Upper lobe of right lung (tissue), 1 donor: ENCODE measurements at regions not wholly inside any gene's neighbourhood (a gene's known extent, or its start where the extent isn't known, plus 50 kb on each side); places are given as distances from the start of the nearest gene placed in this dataset.

Source experiments
- ATAC-seq: fragments of 200-7000 bp; cut with Tn5 transposase; one replicate; pipeline ENCODE4 v1.9.1; 2020; ENCODE audit warnings: mild to moderate bottlenecking, moderate library complexity
- DNase-seq: peaks from one replicate; pipeline ENCODE4 v3.0.0-alpha.2; 2020
- H3K27ac ChIP-seq: fragments of 200-600 bp; one replicate; pipeline ENCODE4 v1.8.0; 2022
- H3K27me3 ChIP-seq: fragments of 200-600 bp; one replicate; pipeline ENCODE4 v1.8.0; 2022; ENCODE audit warnings: mild to moderate bottlenecking
- H3K36me3 ChIP-seq: fragments of 200-600 bp; one replicate; pipeline ENCODE4 v1.8.0; 2022
- H3K4me1 ChIP-seq: fragments of 200-600 bp; one replicate; pipeline ENCODE4 v1.8.0; 2022
- H3K4me3 ChIP-seq: fragments of 200-600 bp; one replicate; pipeline ENCODE4 v1.8.0; 2022; ENCODE audit warnings: mild to moderate bottlenecking
- H3K9me3 ChIP-seq: fragments of 200-600 bp; one replicate; pipeline ENCODE4 v1.8.0; 2022
- intact Hi-C: fragments of 100-400 bp; cut with DNase I; formaldehyde crosslinking; loops from one replicate; pipeline ENCODE4 v1.11.0; 2022
- TF ChIP-seq, protein P1 (sequence below): fragments of 200-600 bp; IDR thresholded peaks from one replicate; pipeline ENCODE4 v1.8.0; 2022; ENCODE audit warnings: antibody characterized with exemption
- donor health status: DM: no; HTN: yes; CAD: no; lungs with severe emphysema.

DNA sequence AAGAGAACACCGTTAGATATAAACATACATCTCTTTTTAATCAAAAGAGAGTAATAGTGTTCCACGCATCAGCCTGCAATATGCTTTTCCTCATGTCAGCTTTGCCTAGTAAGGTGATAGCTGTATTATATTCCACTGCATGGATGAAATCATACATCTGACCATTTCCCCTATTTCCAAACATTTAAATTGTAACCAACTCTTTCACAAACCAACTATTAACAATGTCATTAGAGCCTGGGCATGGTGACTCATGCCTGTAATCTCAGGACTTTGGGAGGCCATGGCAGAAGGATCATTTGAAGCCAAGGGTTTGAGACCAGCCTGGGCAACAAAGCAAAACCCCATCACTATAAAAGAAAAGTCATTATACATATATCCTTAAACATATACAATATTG, 284.8 kb downstream of the BCL11A start:
- no peaks in the 10 kb centered on the region for H3K27me3 ChIP-seq
- no peaks in the 10 kb centered on the region for H3K36me3 ChIP-seq
- H3K27ac ChIP-seq = no peak overlapping the region
- no peak overlapping the region for H3K4me3 ChIP-seq
- H3K9me3 ChIP-seq = no peaks in the 10 kb centered on the region
- TF ChIP-seq, protein P1, sequence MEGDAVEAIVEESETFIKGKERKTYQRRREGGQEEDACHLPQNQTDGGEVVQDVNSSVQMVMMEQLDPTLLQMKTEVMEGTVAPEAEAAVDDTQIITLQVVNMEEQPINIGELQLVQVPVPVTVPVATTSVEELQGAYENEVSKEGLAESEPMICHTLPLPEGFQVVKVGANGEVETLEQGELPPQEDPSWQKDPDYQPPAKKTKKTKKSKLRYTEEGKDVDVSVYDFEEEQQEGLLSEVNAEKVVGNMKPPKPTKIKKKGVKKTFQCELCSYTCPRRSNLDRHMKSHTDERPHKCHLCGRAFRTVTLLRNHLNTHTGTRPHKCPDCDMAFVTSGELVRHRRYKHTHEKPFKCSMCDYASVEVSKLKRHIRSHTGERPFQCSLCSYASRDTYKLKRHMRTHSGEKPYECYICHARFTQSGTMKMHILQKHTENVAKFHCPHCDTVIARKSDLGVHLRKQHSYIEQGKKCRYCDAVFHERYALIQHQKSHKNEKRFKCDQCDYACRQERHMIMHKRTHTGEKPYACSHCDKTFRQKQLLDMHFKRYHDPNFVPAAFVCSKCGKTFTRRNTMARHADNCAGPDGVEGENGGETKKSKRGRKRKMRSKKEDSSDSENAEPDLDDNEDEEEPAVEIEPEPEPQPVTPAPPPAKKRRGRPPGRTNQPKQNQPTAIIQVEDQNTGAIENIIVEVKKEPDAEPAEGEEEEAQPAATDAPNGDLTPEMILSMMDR = no peak
- intact Hi-C loops = no loop called here
- no peaks in the 10 kb centered on the region for H3K4me1 ChIP-seq
- ATAC-seq (no peak), DNase-seq (no peak)

DNA sequence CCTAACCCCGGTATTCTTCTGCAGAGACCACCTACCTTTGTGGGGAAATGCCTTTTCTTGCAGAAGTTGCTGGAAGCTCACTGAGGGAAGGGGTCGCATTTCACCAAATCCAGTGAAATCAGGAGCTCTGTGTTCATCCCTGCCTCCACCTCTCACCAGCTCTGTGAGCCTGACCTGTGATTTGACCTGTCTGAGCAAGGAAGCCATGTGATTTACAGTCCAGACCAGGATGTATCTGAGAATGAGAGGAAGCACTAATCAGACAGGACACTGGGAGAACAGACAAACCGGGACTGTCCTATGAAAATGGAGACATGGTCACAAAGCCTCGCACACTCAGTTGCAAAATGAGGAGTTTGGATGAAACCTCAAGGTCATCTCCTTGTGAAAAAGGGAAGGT, 285.4 kb downstream of the BCL11A start:
- Histone ChIP-seq H3K36me3 (no peaks in the 10 kb centered on the region), H3K4me3 (no peak overlapping the region), H3K27me3 (no peaks in the 10 kb centered on the region), H3K9me3 (no peaks in the 10 kb centered on the region), H3K27ac (no peak overlapping the region), H3K4me1 (no peaks in the 10 kb centered on the region)
- ATAC-seq (no peak), DNase-seq (no peak)
- TF ChIP-seq, protein P1 = no peak
- intact Hi-C loops = no loop called here

DNA sequence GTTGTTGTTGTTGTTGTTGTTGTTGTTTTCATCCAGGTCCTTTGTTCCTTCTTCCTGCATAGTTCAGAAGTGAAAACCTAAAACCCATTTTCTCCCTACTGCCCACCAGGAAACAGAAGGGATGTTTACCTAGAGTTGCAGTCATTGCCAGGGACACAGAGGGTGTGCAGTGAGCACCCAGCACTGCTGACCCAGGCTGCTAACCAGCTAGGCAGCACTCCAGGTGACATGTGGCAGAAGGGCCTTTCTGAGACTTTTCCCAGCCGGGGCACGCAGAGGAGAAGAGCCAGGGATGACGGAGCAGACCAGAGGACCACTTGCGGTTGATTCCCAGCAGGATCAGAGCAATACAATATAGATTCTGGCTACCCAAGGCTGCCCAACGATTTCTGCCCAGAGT, 286.3 kb downstream of the BCL11A start:
- intact Hi-C loops = no loop called here

DNA sequence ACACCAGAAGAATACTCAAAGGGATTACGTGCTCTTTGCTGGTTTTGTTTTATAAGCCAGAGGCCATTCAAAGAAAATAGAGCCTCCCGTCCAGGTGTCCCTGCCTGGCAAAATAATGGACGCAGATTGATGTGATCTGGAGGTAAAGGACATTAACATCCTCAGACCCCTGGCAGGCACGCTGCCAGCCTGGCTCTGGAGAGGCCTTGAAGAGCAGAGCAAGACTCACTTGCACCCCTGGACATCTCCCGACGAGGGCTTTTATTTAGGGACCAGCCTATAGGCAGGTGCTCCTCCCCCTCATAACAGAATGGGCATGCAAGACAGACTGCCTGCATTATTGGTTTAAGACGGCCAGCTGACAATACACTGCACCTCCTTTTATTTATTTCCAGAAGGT, 291.3 kb downstream of the BCL11A start:
- Histone ChIP-seq H3K4me3 (no peak overlapping the region), H3K36me3 (no peaks in the 10 kb centered on the region), H3K27me3 (no peaks in the 10 kb centered on the region), H3K4me1 (no peaks in the 10 kb centered on the region), H3K9me3 (no peaks in the 10 kb centered on the region), H3K27ac (no peak overlapping the region)
- DNase-seq = no peak
- intact Hi-C loops = no loop called here
- TF ChIP-seq, protein P1 = no peak
- ATAC-seq = no peak

More for the DNA sequence above, 286.3 kb downstream of the BCL11A start:
- Histone ChIP-seq H3K4me3 (no peak overlapping the region), H3K27ac (no peak overlapping the region), H3K27me3 (no peaks in the 10 kb centered on the region), H3K9me3 (no peaks in the 10 kb centered on the region), H3K36me3 (no peaks in the 10 kb centered on the region), H3K4me1 (no peaks in the 10 kb centered on the region)
- TF ChIP-seq, protein P1 = no peak
- ATAC-seq (no peak), DNase-seq (no peak)

DNA sequence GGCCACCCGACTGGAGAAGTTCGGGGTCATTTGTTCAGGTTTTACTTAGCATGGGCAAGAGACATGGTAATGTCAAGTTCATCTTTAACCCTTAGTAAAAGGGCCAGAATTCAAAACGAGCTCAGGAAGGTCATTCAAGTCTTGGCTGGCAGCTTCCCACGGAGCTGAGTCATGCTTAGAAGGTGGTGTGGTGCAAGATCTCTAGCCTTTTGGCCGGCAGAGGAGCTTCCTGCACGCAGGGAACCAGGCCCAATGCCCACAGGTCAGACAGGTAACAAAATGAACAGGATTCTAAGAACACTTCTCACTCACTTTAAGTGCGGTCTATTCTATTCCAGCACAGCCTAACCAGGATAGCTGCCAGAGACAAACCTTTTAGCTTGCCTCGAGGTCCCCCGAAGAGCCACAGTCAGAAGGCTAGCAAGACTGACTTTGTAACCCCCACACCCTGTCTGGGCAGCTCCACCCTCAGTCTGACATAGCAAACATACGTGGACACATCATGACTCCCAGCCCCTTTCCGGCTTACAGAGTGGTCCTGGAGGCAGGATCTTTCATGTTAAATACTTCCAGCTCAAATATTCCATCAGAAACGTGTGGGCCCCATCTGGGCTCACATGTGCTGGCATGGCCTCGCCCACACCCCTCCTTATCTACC, 292.7 kb downstream of the BCL11A start:
- TF ChIP-seq, protein P1 = no peak
- peak; percentile 82 for DNase-seq

DNA sequence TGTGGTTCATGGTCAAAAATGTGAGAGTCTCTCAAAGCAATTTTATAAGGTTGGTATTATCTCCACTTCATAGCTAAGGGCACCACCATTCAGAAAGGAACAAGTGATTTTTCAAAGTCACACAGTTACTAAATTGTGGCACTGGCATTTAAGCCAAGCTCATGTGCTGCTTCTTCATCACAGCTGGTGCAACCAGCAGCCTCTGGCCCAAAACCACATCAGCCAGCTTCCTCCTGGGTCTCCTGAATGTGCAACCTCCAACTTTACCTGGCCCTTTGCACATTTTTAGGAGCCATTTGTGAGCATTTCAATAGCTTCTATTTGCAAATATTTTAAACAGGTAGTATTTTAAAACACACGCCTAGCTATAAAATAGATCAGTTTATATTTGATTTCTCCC, 293.7 kb downstream of the BCL11A start:
- intact Hi-C loops = no loop called here
- no peak for ATAC-seq

More for the DNA sequence above, 292.7 kb downstream of the BCL11A start:
- Histone ChIP-seq H3K27ac (no peak overlapping the region), H3K27me3 (no peaks in the 10 kb centered on the region), H3K4me3 (no peak overlapping the region), H3K36me3 (no peaks in the 10 kb centered on the region), H3K9me3 (no peaks in the 10 kb centered on the region), H3K4me1 (no peaks in the 10 kb centered on the region)
- intact Hi-C loops = no loop called here
- ATAC-seq = peak; percentile 86

More for the DNA sequence above, 293.7 kb downstream of the BCL11A start:
- Histone ChIP-seq H3K4me3 (no peak overlapping the region), H3K4me1 (no peaks in the 10 kb centered on the region), H3K27ac (no peak overlapping the region), H3K27me3 (no peaks in the 10 kb centered on the region), H3K36me3 (no peaks in the 10 kb centered on the region), H3K9me3 (no peaks in the 10 kb centered on the region)
- no peak for DNase-seq
- TF ChIP-seq, protein P1 = no peak
